ENCODE measurements at regions not wholly inside any gene's neighbourhood (a gene's known extent, or its start where the extent isn't known, plus 50 kb on each side); places are given as distances from the start of the nearest gene placed in this dataset.

DNA sequence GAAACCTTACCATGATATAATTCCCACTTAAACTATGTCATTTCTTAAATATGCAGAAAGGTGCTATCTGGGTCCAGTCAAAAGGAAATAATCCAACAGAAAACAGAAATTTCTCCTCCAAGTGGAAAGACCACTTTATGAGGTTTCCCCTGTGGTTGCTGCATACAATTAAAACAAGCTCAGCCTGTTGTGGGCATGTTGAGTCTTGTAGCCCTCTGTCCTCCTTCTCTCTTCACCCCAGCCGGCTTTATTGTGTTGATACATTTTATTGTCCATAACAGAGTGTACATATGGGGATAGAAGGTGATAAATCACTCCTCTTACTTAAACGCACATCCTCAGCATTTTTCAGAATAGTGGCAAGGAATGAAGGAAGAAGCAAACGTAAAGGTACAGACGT is 126.0 kb upstream of the MTNR1B start:
- TF ChIP-seq, protein P1, sequence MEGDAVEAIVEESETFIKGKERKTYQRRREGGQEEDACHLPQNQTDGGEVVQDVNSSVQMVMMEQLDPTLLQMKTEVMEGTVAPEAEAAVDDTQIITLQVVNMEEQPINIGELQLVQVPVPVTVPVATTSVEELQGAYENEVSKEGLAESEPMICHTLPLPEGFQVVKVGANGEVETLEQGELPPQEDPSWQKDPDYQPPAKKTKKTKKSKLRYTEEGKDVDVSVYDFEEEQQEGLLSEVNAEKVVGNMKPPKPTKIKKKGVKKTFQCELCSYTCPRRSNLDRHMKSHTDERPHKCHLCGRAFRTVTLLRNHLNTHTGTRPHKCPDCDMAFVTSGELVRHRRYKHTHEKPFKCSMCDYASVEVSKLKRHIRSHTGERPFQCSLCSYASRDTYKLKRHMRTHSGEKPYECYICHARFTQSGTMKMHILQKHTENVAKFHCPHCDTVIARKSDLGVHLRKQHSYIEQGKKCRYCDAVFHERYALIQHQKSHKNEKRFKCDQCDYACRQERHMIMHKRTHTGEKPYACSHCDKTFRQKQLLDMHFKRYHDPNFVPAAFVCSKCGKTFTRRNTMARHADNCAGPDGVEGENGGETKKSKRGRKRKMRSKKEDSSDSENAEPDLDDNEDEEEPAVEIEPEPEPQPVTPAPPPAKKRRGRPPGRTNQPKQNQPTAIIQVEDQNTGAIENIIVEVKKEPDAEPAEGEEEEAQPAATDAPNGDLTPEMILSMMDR (conservative IDR thresholded peaks at IDR 0.05 in 1 of 2, IDR thresholded peaks at IDR 0.05 in 1 of 2; ENCODE audit: low read depth in 1 of 2, low read length in 2 of 2) = no peak
- TF ChIP-seq EZH2 (IDR thresholded peaks at IDR 0.05; ENCODE audit: low read length, missing control alignments) = no peak
